Small intestine (tissue), 7 donors: ENCODE measurements at regions not wholly inside any gene's neighbourhood (a gene's known extent, or its start where the extent isn't known, plus 50 kb on each side); places are given as distances from the start of the nearest gene placed in this dataset.
"Not testable (repeated sequence)": the region's sequence is repeated elsewhere in the genome, so short reads cannot be mapped to it uniquely, and the experiment has no call there.

Source experiments
- DNase-seq, 2 donors: peaks; one replicate each; pipeline versions ENCODE4 v3.0.0 to v3.0.0-alpha.2; 2013
- FAIRE-seq: peaks from 2 replicates; lab custom pipeline; 2012; peaks lifted over from hg19 to GRCh38; lab: Jason Lieb, UNC
- H3K27ac ChIP-seq, 3 donors: one replicate each; pipeline ENCODE4 v1.5.1; 2013; ENCODE audit warnings: low read length in 2 of 3, mild to moderate bottlenecking in 2 of 3, control low read depth in 1 of 3, inconsistent platforms in 1 of 3, low read depth in 1 of 3, moderate library complexity in 1 of 3
- H3K27me3 ChIP-seq, 3 donors: one replicate each; pipeline ENCODE4 v1.6.1; 2013; ENCODE audit warnings: low read length in 3 of 3, inconsistent platforms in 1 of 3; ENCODE audit not compliant: control insufficient read depth in 3 of 3, insufficient read depth in 3 of 3
- H3K36me3 ChIP-seq, 3 donors: one replicate each; pipeline ENCODE4 v1.6.1; 2013; ENCODE audit warnings: low read length in 3 of 3, inconsistent platforms in 1 of 3, low read depth in 1 of 3, mild to moderate bottlenecking in 1 of 3, moderate library complexity in 1 of 3; ENCODE audit not compliant: control insufficient read depth in 3 of 3, insufficient read depth in 2 of 3
- H3K4me1 ChIP-seq, 3 donors: one replicate each; pipeline ENCODE4 v1.6.1; 2013; ENCODE audit warnings: low read length in 2 of 3, inconsistent platforms in 1 of 3, low read depth in 1 of 3, mild to moderate bottlenecking in 1 of 3, moderate library complexity in 1 of 3; ENCODE audit not compliant: control insufficient read depth in 3 of 3, insufficient read depth in 2 of 3
- H3K4me3 ChIP-seq, 3 donors: one replicate each; pipeline ENCODE4 v1.5.1; 2013; ENCODE audit warnings: low read length in 3 of 3, control low read depth in 1 of 3, inconsistent platforms in 1 of 3, low read depth in 1 of 3, mild to moderate bottlenecking in 1 of 3, moderate library complexity in 1 of 3
- H3K9me3 ChIP-seq, 2 donors: one replicate each; pipeline ENCODE4 v1.6.1; 2013; ENCODE audit warnings: low read depth in 1 of 2, low read length in 1 of 2; ENCODE audit not compliant: control insufficient read depth in 2 of 2, insufficient read depth in 1 of 2
- WGBS, 3 donors: extraction: QIAGEN DNeasy Blood & Tissue Kit; methylation state at CpG; one replicate each; pipeline ENCODE4 v1.1.7; 2013; 5-methylcytosine and 5-hydroxymethylcytosine counted together
- donor health status: healthy with polysubstance abuse.
- donor health status: control.
- donor health status: control.
- donor health status: Bipolar disorder and iron deficiency.
- donor health status: healthy.

GRCh38 chr3:137525471-137525870, 238.6 kb upstream of the SOX14 start:
- FAIRE-seq (no peak), DNase-seq (no peak)
- H3K36me3 ChIP-seq: no peaks in the 10 kb centered on the region
- H3K4me3 ChIP-seq: no peak overlapping the region
- no peaks in the 10 kb centered on the region for H3K4me1 ChIP-seq
- H3K27me3 ChIP-seq: no peaks in the 10 kb centered on the region
- H3K27ac ChIP-seq: no peak overlapping the region
- H3K9me3 ChIP-seq: no peaks in the 10 kb centered on the region

GRCh38 chr3:137542049-137542448, 222.1 kb upstream of the SOX14 start:
- Histone ChIP-seq H3K36me3 (no peaks in the 10 kb centered on the region), H3K27ac (no peak overlapping the region), H3K4me3 (no peak overlapping the region), H3K9me3 (peaks cover 0 to 16% of the 10 kb centered on the region in 2 donors), H3K4me1 (no peaks in the 10 kb centered on the region), H3K27me3 (no peaks in the 10 kb centered on the region)
- no peak for DNase-seq
- WGBS, 3 donors: 76 to 94% (median 88%) methylated on average over 3 of the region's 3 CpGs
- no peak for FAIRE-seq

GRCh38 chr3:137554242-137554641, 209.9 kb upstream of the SOX14 start:
- Histone ChIP-seq H3K4me1 (no peaks in the 10 kb centered on the region), H3K36me3 (no peaks in the 10 kb centered on the region), H3K27ac (no peak overlapping the region), H3K27me3 (no peaks in the 10 kb centered on the region), H3K4me3 (no peak overlapping the region), H3K9me3 (no peaks in the 10 kb centered on the region)
- WGBS, 3 donors: 67 to 73% (median 70%) methylated on average over 2 of the region's 2 CpGs
- DNase-seq (no peak), FAIRE-seq (no peak)

GRCh38 chr3:137568880-137569279, 195.2 kb upstream of the SOX14 start:
- FAIRE-seq (no peak), DNase-seq (no peak)
- H3K27ac ChIP-seq: no peak overlapping the region
- H3K36me3 ChIP-seq: no peaks in the 10 kb centered on the region
- H3K9me3 ChIP-seq: no peaks in the 10 kb centered on the region
- H3K4me3 ChIP-seq: no peak overlapping the region
- H3K27me3 ChIP-seq: no peaks in the 10 kb centered on the region
- no peaks in the 10 kb centered on the region for H3K4me1 ChIP-seq

- Histone ChIP-seq H3K9me3 (no peaks in the 10 kb centered on the region), H3K27ac (no peak overlapping the region), H3K36me3 (no peaks in the 10 kb centered on the region), H3K4me1 (no peaks in the 10 kb centered on the region), H3K27me3 (no peaks in the 10 kb centered on the region), H3K4me3 (no peak overlapping the region)
- WGBS, 3 donors: 47 to 60% (median 52%) methylated on average over 3 of the region's 3 CpGs
- FAIRE-seq (no peak), DNase-seq (no peak)
These were observed 191.2 kb upstream of the SOX14 start for GRCh38 chr3:137572931-137573330.

- 30 to 53% (median 39%) methylated on average over 1 of the region's 1 CpG for WGBS, 3 donors
- H3K36me3 ChIP-seq: no peaks in the 10 kb centered on the region
These were observed 181.6 kb upstream of the SOX14 start for GRCh38 chr3:137582484-137582883.

GRCh38 chr3:137583256-137583655, 180.9 kb upstream of the SOX14 start:
- no peak overlapping the region for H3K27ac ChIP-seq
- no peaks in the 10 kb centered on the region for H3K36me3 ChIP-seq
- H3K4me1 ChIP-seq: no peaks in the 10 kb centered on the region
- H3K4me3 ChIP-seq: no peak overlapping the region
- no peak for DNase-seq
- no peaks in the 10 kb centered on the region for H3K9me3 ChIP-seq
- WGBS, 3 donors: 78 to 87% (median 79%) methylated on average over 2 of the region's 2 CpGs
- no peak for FAIRE-seq
- H3K27me3 ChIP-seq: no peaks in the 10 kb centered on the region

More at GRCh38 chr3:137582484-137582883, 181.6 kb upstream of the SOX14 start:
- H3K27me3 ChIP-seq: no peaks in the 10 kb centered on the region
- no peaks in the 10 kb centered on the region for H3K9me3 ChIP-seq
- FAIRE-seq (no peak), DNase-seq (no peak)
- no peak overlapping the region for H3K4me3 ChIP-seq
- H3K4me1 ChIP-seq: no peaks in the 10 kb centered on the region
- H3K27ac ChIP-seq: no peak overlapping the region

GRCh38 chr3:137588871-137589270, 175.2 kb upstream of the SOX14 start:
- Histone ChIP-seq H3K4me1 (no peaks in the 10 kb centered on the region), H3K9me3 (no peaks in the 10 kb centered on the region), H3K4me3 (no peak overlapping the region), H3K36me3 (no peaks in the 10 kb centered on the region), H3K27me3 (no peaks in the 10 kb centered on the region), H3K27ac (no peak overlapping the region)
- FAIRE-seq (no peak), DNase-seq (no peak)
- 74 to 80% (median 78%) methylated on average over 6 of the region's 6 CpGs for WGBS, 3 donors

GRCh38 chr3:137595415-137595814, 168.7 kb upstream of the SOX14 start:
- not testable (repeated sequence) for H3K27ac ChIP-seq, H3K27me3 ChIP-seq, DNase-seq, H3K4me3 ChIP-seq, H3K9me3 ChIP-seq, H3K36me3 ChIP-seq, FAIRE-seq, H3K4me1 ChIP-seq
- WGBS, 3 donors: 76 to 89% (median 88%) methylated on average over 3 of the region's 4 CpGs
